HFFc6 (cell line): ENCODE measurements at regions not wholly inside any gene's neighbourhood (a gene's known extent, or its start where the extent isn't known, plus 50 kb on each side); places are given as distances from the start of the nearest gene placed in this dataset.
A peak's percentile ranks its signal among the peaks of the same experiment; 100 is the strongest.

ENCODE experiments used
- DNase-seq: peaks from one replicate; pipeline ENCODE4 v3.0.0-alpha.2; 2018
- H3K27ac Mint-ChIP-seq: 2 replicates; pipeline ENCODE4 v1.8.0; 2020; ENCODE audit warnings: mild to moderate bottlenecking, mixed read lengths
- H3K27me3 Mint-ChIP-seq: 2 replicates; pipeline ENCODE4 v1.8.0; 2021; ENCODE audit warnings: mild to moderate bottlenecking, moderate library complexity, mixed read lengths; ENCODE audit not compliant: insufficient read depth
- H3K36me3 Mint-ChIP-seq: 2 replicates; pipeline ENCODE4 v1.8.0; 2021; ENCODE audit warnings: low read depth, mixed read lengths
- H3K4me1 Mint-ChIP-seq: 2 replicates; pipeline ENCODE4 v1.8.0; 2020; ENCODE audit warnings: low read depth, mixed read lengths
- H3K4me3 Mint-ChIP-seq: 2 replicates; pipeline ENCODE4 v1.8.0; 2020; ENCODE audit warnings: mild to moderate bottlenecking, moderate library complexity, mixed read lengths
- H3K9me3 Mint-ChIP-seq: 2 replicates; pipeline ENCODE4 v1.8.0; 2020; ENCODE audit warnings: mild to moderate bottlenecking, mixed read lengths
- CTCF ChIP-seq: fragments of 200-600 bp; sonication (generic); IDR thresholded peaks from 2 replicates; pipeline ENCODE4 v1.5.0; 2021; ENCODE audit warnings: antibody characterized with exemption, mild to moderate bottlenecking

DNA sequence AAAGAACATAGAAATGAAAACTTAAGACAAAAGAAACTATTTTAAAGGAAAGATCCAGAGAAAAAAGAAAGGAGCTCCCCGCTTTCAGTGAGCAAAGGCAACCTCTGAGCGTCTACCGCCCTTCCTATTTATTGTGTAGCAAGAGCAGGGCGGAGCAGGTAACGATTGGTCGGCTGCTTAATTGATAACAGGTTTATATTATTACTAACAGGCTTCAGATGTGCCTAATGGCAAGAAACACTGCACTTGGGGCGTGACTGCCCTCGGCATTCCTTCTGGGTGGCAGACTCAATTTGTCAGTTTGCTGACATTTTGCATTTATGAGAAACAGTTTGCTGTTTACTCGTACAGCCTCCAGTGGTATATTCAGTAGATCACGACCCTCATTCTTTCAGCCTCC lies 482.7 kb upstream of the C9orf72 start:
- H3K9me3 Mint-ChIP-seq = peaks cover 13% of the 10 kb centered on the region
- DNase-seq = no peak
- H3K4me3 Mint-ChIP-seq = no peak overlapping the region
- TF ChIP-seq CTCF = no peak
- no peak overlapping the region for H3K27ac Mint-ChIP-seq
- no peaks in the 10 kb centered on the region for H3K4me1 Mint-ChIP-seq
- no peaks in the 10 kb centered on the region for H3K36me3 Mint-ChIP-seq
- no peaks in the 10 kb centered on the region for H3K27me3 Mint-ChIP-seq

GRCh38 chr9:28056466-28056865 lies 483.2 kb upstream of the C9orf72 start:
- no peak overlapping the region for H3K27ac Mint-ChIP-seq
- no peak for TF ChIP-seq CTCF
- H3K27me3 Mint-ChIP-seq = no peaks in the 10 kb centered on the region
- DNase-seq = no peak
- peaks cover 15% of the 10 kb centered on the region for H3K9me3 Mint-ChIP-seq
- H3K4me1 Mint-ChIP-seq = no peaks in the 10 kb centered on the region
- H3K36me3 Mint-ChIP-seq = no peaks in the 10 kb centered on the region
- H3K4me3 Mint-ChIP-seq = no peak overlapping the region

- DNase-seq = no peak
- no peak overlapping the region for H3K27ac Mint-ChIP-seq
- no peak overlapping the region for H3K4me3 Mint-ChIP-seq
- no peaks in the 10 kb centered on the region for H3K36me3 Mint-ChIP-seq
- no peaks in the 10 kb centered on the region for H3K27me3 Mint-ChIP-seq
- no peaks in the 10 kb centered on the region for H3K4me1 Mint-ChIP-seq
- H3K9me3 Mint-ChIP-seq = peaks cover 15% of the 10 kb centered on the region
- no peak for TF ChIP-seq CTCF
Measured at GRCh38 chr9:28059192-28059591, 485.9 kb upstream of the C9orf72 start.

- H3K9me3 Mint-ChIP-seq = peaks cover 14% of the 10 kb centered on the region
- H3K27ac Mint-ChIP-seq = no peak overlapping the region
- no peak for TF ChIP-seq CTCF
- H3K4me3 Mint-ChIP-seq = no peak overlapping the region
- no peaks in the 10 kb centered on the region for H3K36me3 Mint-ChIP-seq
- H3K4me1 Mint-ChIP-seq = no peaks in the 10 kb centered on the region
- DNase-seq = no peak
- H3K27me3 Mint-ChIP-seq = no peaks in the 10 kb centered on the region
Measured at GRCh38 chr9:28064241-28064815, 491.0 kb upstream of the C9orf72 start.

- no peak overlapping the region for H3K27ac Mint-ChIP-seq
- TF ChIP-seq CTCF = peak; percentile 48; the same call in 1 of the 2 replicates
- no peaks in the 10 kb centered on the region for H3K4me1 Mint-ChIP-seq
Measured at GRCh38 chr9:28073270-28073669, 500.0 kb upstream of the C9orf72 start.

GRCh38 chr9:28079677-28080076 lies 506.4 kb upstream of the C9orf72 start:
- Mint-ChIP-seq H3K27me3 (no peaks in the 10 kb centered on the region), H3K27ac (no peak overlapping the region), H3K4me3 (no peak overlapping the region), H3K9me3 (peaks cover 39% of the 10 kb centered on the region), H3K36me3 (no peaks in the 10 kb centered on the region), H3K4me1 (no peaks in the 10 kb centered on the region)
- no peak for TF ChIP-seq CTCF
- DNase-seq = no peak

More at GRCh38 chr9:28073270-28073669, 500.0 kb upstream of the C9orf72 start:
- Mint-ChIP-seq H3K27me3 (no peaks in the 10 kb centered on the region), H3K4me3 (no peak overlapping the region), H3K36me3 (no peaks in the 10 kb centered on the region), H3K9me3 (peaks cover 9% of the 10 kb centered on the region)
- no peak for DNase-seq
